B cell (primary cell): ENCODE measurements at regions not wholly inside any gene's neighbourhood (a gene's known extent, or its start where the extent isn't known, plus 50 kb on each side); places are given as distances from the start of the nearest gene placed in this dataset.

Experiments
- ATAC-seq: fragments of 200-7000 bp; cut with Tn5 transposase; one replicate; pipeline ENCODE4 v1.10.0; 2021; ENCODE audit warnings: low read depth, mild to moderate bottlenecking, moderate number of reproducible peaks, moderate library complexity
- CTCF ChIA-PET: fragments of 350-600 bp; sonication (Branson Sonifier 250); formaldehyde crosslinking; loops from one replicate; lab custom pipeline; 2021; ENCODE audit warnings: antibody characterized with exemption, inconsistent platforms; lab: Charles Lee
- POLR2A ChIA-PET: fragments of 350-600 bp; sonication (Branson Sonifier 250); formaldehyde crosslinking; loops from one replicate; lab custom pipeline; 2021; ENCODE audit warnings: antibody characterized with exemption; lab: Charles Lee
- DNase-seq: peaks from one replicate; pipeline ENCODE4 v3.0.0; 2013
- H2AFZ ChIP-seq: 2 replicates; pipeline ENCODE4 v1.6.1; 2012; ENCODE audit warnings: mild to moderate bottlenecking, low read depth, low read length; ENCODE audit not compliant: insufficient read depth, poor library complexity, severe bottlenecking
- H3K27ac ChIP-seq, 2 donors: 1 replicate in 1 of 2; 2 replicates in 1 of 2; pipeline ENCODE4 v1.5.1; 2012 to 2013; ENCODE audit warnings: low read length in 2 of 2, mild to moderate bottlenecking in 2 of 2, moderate library complexity in 1 of 2
- H3K27me3 ChIP-seq, 4 experiments: fragments of 200-600 bp in 1 of 4; sonication (generic) in 1 of 4; replicated peaks in 1 of 4; 1 replicate in 2 of 4; 2 replicates in 2 of 4; pipeline versions ENCODE4 v1.6.1 to v1.7.0; 2013 to 2016; ENCODE audit warnings: low read length in 3 of 4, mild to moderate bottlenecking in 2 of 4, mixed read lengths in 1 of 4, moderate library complexity in 1 of 4; ENCODE audit not compliant: insufficient read depth in 4 of 4, control insufficient read depth in 3 of 4; ENCODE audit errors: control extremely low read depth in 1 of 4
- H3K36me3 ChIP-seq, 2 experiments: replicated peaks in 1 of 2; 1 replicate in 1 of 2; 2 replicates in 1 of 2; pipeline versions ENCODE4 v1.6.1 to v1.7.1; 2013; ENCODE audit warnings: low read length in 1 of 2; ENCODE audit not compliant: insufficient read depth in 2 of 2, control insufficient read depth in 1 of 2; ENCODE audit errors: control extremely low read depth in 1 of 2, extremely low read depth in 1 of 2
- H3K4me1 ChIP-seq, 2 donors: fragments of 200-600 bp in 1 of 2; sonication (generic) in 1 of 2; 1 replicate in 1 of 2; 2 replicates in 1 of 2; pipeline versions ENCODE4 v1.5.1 to v1.6.1; 2013 to 2017; ENCODE audit warnings: low read length in 2 of 2; ENCODE audit not compliant: control insufficient read depth in 2 of 2, insufficient read depth in 2 of 2
- H3K4me2 ChIP-seq: replicated peaks from 2 replicates; pipeline ENCODE3; 2012; ENCODE audit warnings: mild to moderate bottlenecking, low read depth, low read length; ENCODE audit not compliant: poor library complexity, severe bottlenecking
- H3K4me3 ChIP-seq, 5 experiments: fragments of 200-600 bp in 1 of 5; sonication (generic) in 1 of 5; 1 replicate in 3 of 5; 2 replicates in 2 of 5; pipeline versions ENCODE4 v1.5.1 to v1.7.0; 2011 to 2016; ENCODE audit warnings: low read length in 4 of 5, mild to moderate bottlenecking in 4 of 5, low read depth in 2 of 5, control low read depth in 1 of 5, moderate library complexity in 1 of 5; ENCODE audit not compliant: insufficient read depth in 1 of 5; ENCODE audit errors: control extremely low read depth in 1 of 5, extremely low read depth in 1 of 5
- H3K79me2 ChIP-seq: fragments of 200-600 bp; sonication (generic); one replicate; pipeline ENCODE4 v1.6.0; 2016; ENCODE audit warnings: low read length; ENCODE audit not compliant: control insufficient read depth, insufficient read depth
- H3K9ac ChIP-seq: fragments of 200-600 bp; sonication (generic); 2 replicates; pipeline ENCODE4 v1.6.1; 2017; ENCODE audit warnings: mild to moderate bottlenecking, low read length, moderate library complexity
- H3K9me3 ChIP-seq, 3 donors: one replicate each; pipeline versions ENCODE4 v1.6.1 to v1.7.1; 2013; ENCODE audit warnings: low read length in 2 of 3; ENCODE audit not compliant: control insufficient read depth in 2 of 3, insufficient read depth in 1 of 3; ENCODE audit errors: control extremely low read depth in 1 of 3
- H4K20me1 ChIP-seq: 2 replicates; pipeline ENCODE4 v1.6.0; 2012; ENCODE audit warnings: mild to moderate bottlenecking, low read length; ENCODE audit not compliant: insufficient read depth, control insufficient read depth, poor library complexity, severe bottlenecking
- H3K27ac Mint-ChIP-seq: one replicate; pipeline ENCODE4 v1.8.0; 2021; ENCODE audit warnings: mixed read lengths
- H3K27me3 Mint-ChIP-seq: one replicate; pipeline ENCODE4 v1.8.0; 2021; ENCODE audit warnings: mixed read lengths
- H3K4me1 Mint-ChIP-seq: one replicate; pipeline ENCODE4 v1.8.0; 2021; ENCODE audit warnings: mixed read lengths
- H3K4me3 Mint-ChIP-seq: one replicate; pipeline ENCODE4 v1.8.0; 2021; ENCODE audit warnings: mixed read lengths
- H3K9me3 Mint-ChIP-seq: one replicate; pipeline ENCODE4 v1.8.0; 2022; ENCODE audit warnings: mixed read lengths; ENCODE audit not compliant: insufficient read depth
- EZH2 ChIP-seq: IDR thresholded peaks from 2 replicates; pipeline ENCODE4 v1.6.1; 2012; ENCODE audit warnings: borderline replicate concordance, low read depth, mild to moderate bottlenecking, moderate library complexity, low read length; ENCODE audit not compliant: insufficient read depth, poor library complexity, severe bottlenecking
- WGBS: methylation state at CpG from one replicate; pipeline ENCODE4 v1.1.5; 2013; ENCODE audit warnings: missing lambda C conversion rate; ENCODE audit not compliant: insufficient coverage; 5-methylcytosine and 5-hydroxymethylcytosine counted together
- intact Hi-C: fragments of 100-400 bp; cut with micrococcal nuclease; formaldehyde crosslinking; loops from one replicate; pipeline ENCODE4 v1.10.0; 2022
- TF ChIP-seq, protein P1 (sequence below): fragments of 200-600 bp; IDR thresholded peaks from one replicate; pipeline ENCODE4 v1.8.0; 2022; ENCODE audit warnings: antibody characterized with exemption, mild to moderate bottlenecking

DNA sequence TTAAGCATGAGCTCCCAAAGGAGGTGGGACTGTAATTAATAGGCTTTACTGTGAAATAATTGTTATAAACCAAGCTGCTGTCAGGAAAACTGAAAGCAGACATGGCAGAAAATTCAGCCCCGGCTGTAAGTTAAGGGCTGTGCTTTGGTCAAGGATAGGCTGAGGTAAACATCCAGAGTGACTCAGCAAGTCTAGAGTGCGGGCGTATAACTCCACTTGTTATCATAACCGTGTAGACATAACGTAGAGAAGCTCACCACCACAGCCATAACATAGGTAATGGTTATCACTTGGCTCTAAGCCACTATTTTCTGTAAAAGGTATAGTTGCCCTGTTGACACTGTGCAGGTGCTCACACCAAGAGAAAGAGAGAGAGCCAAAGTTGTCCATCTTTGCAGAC, 316.8 kb downstream of the DCDC2C start:
- intact Hi-C loops = no loop called here
- H3K27me3 Mint-ChIP-seq = no peaks in the 10 kb centered on the region
- peaks cover 9% of the 10 kb centered on the region for H3K9me3 Mint-ChIP-seq
- Histone ChIP-seq H3K79me2 (no peaks in the 10 kb centered on the region), H3K36me3 (no peaks in the 10 kb centered on the region), H3K9me3 (peaks cover 0 to 29% (median 0%) of the 10 kb centered on the region in 3 donors), H3K27me3 (no peaks in the 10 kb centered on the region), H3K9ac (no peak overlapping the region), H3K4me1 (no peaks in the 10 kb centered on the region), H3K4me3 (no peak overlapping the region), H3K4me2 (no peak overlapping the region), H4K20me1 (no peaks in the 10 kb centered on the region), H3K27ac (no peak overlapping the region), H2AFZ (no peak overlapping the region)
- TF ChIP-seq, protein P1, sequence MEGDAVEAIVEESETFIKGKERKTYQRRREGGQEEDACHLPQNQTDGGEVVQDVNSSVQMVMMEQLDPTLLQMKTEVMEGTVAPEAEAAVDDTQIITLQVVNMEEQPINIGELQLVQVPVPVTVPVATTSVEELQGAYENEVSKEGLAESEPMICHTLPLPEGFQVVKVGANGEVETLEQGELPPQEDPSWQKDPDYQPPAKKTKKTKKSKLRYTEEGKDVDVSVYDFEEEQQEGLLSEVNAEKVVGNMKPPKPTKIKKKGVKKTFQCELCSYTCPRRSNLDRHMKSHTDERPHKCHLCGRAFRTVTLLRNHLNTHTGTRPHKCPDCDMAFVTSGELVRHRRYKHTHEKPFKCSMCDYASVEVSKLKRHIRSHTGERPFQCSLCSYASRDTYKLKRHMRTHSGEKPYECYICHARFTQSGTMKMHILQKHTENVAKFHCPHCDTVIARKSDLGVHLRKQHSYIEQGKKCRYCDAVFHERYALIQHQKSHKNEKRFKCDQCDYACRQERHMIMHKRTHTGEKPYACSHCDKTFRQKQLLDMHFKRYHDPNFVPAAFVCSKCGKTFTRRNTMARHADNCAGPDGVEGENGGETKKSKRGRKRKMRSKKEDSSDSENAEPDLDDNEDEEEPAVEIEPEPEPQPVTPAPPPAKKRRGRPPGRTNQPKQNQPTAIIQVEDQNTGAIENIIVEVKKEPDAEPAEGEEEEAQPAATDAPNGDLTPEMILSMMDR = no peak
- TF ChIP-seq EZH2 = no peak
- CTCF ChIA-PET = no interaction called here
- DNase-seq = no peak
- ATAC-seq = no peak
- WGBS = 89% methylated on average over 1 of the region's 5 CpGs
- no peak overlapping the region for H3K27ac Mint-ChIP-seq
- H3K4me1 Mint-ChIP-seq = no peaks in the 10 kb centered on the region
- no peak overlapping the region for H3K4me3 Mint-ChIP-seq
- POLR2A ChIA-PET = no interaction called here

DNA sequence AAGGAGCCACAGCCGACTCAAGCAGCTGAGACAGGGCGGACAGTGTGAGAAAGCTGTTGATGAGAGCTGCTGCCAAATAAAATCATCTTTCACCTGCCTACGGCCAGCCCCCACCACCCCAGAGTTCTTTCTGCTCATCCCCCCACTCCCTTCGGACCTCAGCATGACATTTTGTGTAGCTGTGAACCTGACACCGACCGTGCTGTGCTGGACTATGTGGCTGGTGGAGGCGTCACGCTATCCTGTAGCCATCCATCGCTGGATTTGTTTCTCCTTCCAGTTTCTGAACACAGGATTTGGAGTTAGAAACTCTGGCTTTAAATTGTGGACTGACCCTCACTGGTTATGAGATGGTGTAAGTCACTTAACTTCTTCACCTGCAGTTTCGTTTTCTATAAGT, 317.3 kb downstream of the DCDC2C start:
- H3K9ac ChIP-seq = no peak overlapping the region
- H3K27ac Mint-ChIP-seq = no peak overlapping the region
- WGBS = 94% methylated on average over 8 of the region's 10 CpGs
- ATAC-seq = no peak
- H3K4me3 ChIP-seq = no peak overlapping the region
- DNase-seq = no peak
- intact Hi-C loops = no loop called here
- no peaks in the 10 kb centered on the region for H3K27me3 ChIP-seq
- no peaks in the 10 kb centered on the region for H3K27me3 Mint-ChIP-seq
- no peaks in the 10 kb centered on the region for H3K79me2 ChIP-seq
- POLR2A ChIA-PET = no interaction called here
- no peaks in the 10 kb centered on the region for H4K20me1 ChIP-seq
- peaks cover 9% of the 10 kb centered on the region for H3K9me3 Mint-ChIP-seq
- TF ChIP-seq, protein P1 = no peak
- TF ChIP-seq EZH2 = no peak
- no peak overlapping the region for H3K4me3 Mint-ChIP-seq
- no peak overlapping the region for H2AFZ ChIP-seq
- no peaks in the 10 kb centered on the region for H3K4me1 ChIP-seq
- CTCF ChIA-PET = no interaction called here
- no peaks in the 10 kb centered on the region for H3K36me3 ChIP-seq
- H3K4me2 ChIP-seq = no peak overlapping the region
- H3K9me3 ChIP-seq = peaks cover 0 to 24% (median 0%) of the 10 kb centered on the region in 3 donors
- no peak overlapping the region for H3K27ac ChIP-seq
- H3K4me1 Mint-ChIP-seq = no peaks in the 10 kb centered on the region
